IMR-90 (cell line): ENCODE measurements at regions not wholly inside any gene's neighbourhood (a gene's known extent, or its start where the extent isn't known, plus 50 kb on each side); places are given as distances from the start of the nearest gene placed in this dataset.

Experiments used
- ATAC-seq: fragments of 200-7000 bp; cut with Tn5 transposase; 2 replicates; pipeline ENCODE4 v1.9.1; 2020; ENCODE audit warnings: low read depth, mild to moderate bottlenecking, moderate library complexity
- BruUV-seq: library from RNA; stranded (reverse); fragments of 400-500 nt; replicated peaks from 2 replicates; lab custom pipeline; 2021; lab: Mats Ljungman, UMichigan
- CTCF ChIA-PET: fragments of 300-600 bp; formaldehyde crosslinking; extraction: SDS; loops from one replicate; lab custom pipeline; 2021; ENCODE audit warnings: antibody characterized with exemption; lab: Yijun Ruan, JAX
- POLR2A ChIA-PET: fragments of 300-600 bp; sonication (Branson Sonifier 250); formaldehyde crosslinking; loops from one replicate; lab custom pipeline; 2022; ENCODE audit warnings: antibody characterized with exemption; ENCODE audit not compliant: unreplicated experiment; lab: Charles Lee
- DNase-seq: peaks from one replicate; pipeline ENCODE4 v3.0.0; 2013
- H2AFZ ChIP-seq: replicated peaks from 2 replicates; pipeline ENCODE3; 2013; ENCODE audit warnings: low read length, mild to moderate bottlenecking; ENCODE audit not compliant: poor library complexity
- H2AK5ac ChIP-seq: 2 replicates; pipeline ENCODE4 v1.6.1; 2013; ENCODE audit warnings: low read depth, low read length, inconsistent platforms
- H2AK9ac ChIP-seq: replicated peaks from 2 replicates; pipeline ENCODE3; 2013; ENCODE audit warnings: mild to moderate bottlenecking, low read depth, low read length, moderate library complexity; ENCODE audit not compliant: poor library complexity
- H2BK120ac ChIP-seq: 2 replicates; pipeline ENCODE4 v1.6.1; 2013; ENCODE audit warnings: low read depth, low read length, inconsistent platforms
- H2BK15ac ChIP-seq: 3 replicates; pipeline ENCODE4 v1.6.1; 2013; ENCODE audit warnings: low read depth, low read length, inconsistent platforms
- H2BK20ac ChIP-seq: 2 replicates; pipeline ENCODE4 v1.6.1; 2013; ENCODE audit warnings: low read depth, mild to moderate bottlenecking, inconsistent platforms, low read length, moderate library complexity
- H2BK5ac ChIP-seq: 2 replicates; pipeline ENCODE4 v1.6.1; 2013; ENCODE audit warnings: mild to moderate bottlenecking, low read depth, low read length, inconsistent platforms; ENCODE audit not compliant: poor library complexity, severe bottlenecking
- H3K14ac ChIP-seq: replicated peaks from 2 replicates; pipeline ENCODE4 v1.6.1; 2013; ENCODE audit warnings: low read depth, low read length, inconsistent platforms
- H3K18ac ChIP-seq: 2 replicates; pipeline ENCODE4 v1.6.1; 2013; ENCODE audit warnings: low read depth, low read length, control low read depth
- H3K23ac ChIP-seq: 2 replicates; pipeline ENCODE4 v1.6.1; 2013; ENCODE audit warnings: low read depth, low read length, inconsistent platforms
- H3K27ac ChIP-seq: 2 replicates; pipeline ENCODE4 v1.5.1; 2013; ENCODE audit warnings: mild to moderate bottlenecking, control low read depth, low read length; ENCODE audit not compliant: insufficient read depth
- H3K27me3 ChIP-seq: 2 replicates; pipeline ENCODE4 v1.6.1; 2013; ENCODE audit warnings: low read length; ENCODE audit not compliant: control insufficient read depth, insufficient read depth
- H3K36me3 ChIP-seq: 2 replicates; pipeline ENCODE4 v1.6.1; 2013; ENCODE audit warnings: low read length, mixed read lengths; ENCODE audit not compliant: control insufficient read depth, insufficient read depth
- H3K4ac ChIP-seq: 2 replicates; pipeline ENCODE4 v1.6.1; 2013; ENCODE audit warnings: low read depth, low read length, inconsistent platforms
- H3K4me1 ChIP-seq: 2 replicates; pipeline ENCODE4 v1.6.1; 2013; ENCODE audit warnings: low read length, mixed read lengths; ENCODE audit not compliant: control insufficient read depth, insufficient read depth
- H3K4me2 ChIP-seq: 2 replicates; pipeline ENCODE4 v1.6.1; 2013; ENCODE audit warnings: low read depth, mild to moderate bottlenecking, control low read depth, low read length, moderate library complexity
- H3K4me3 ChIP-seq: 2 replicates; pipeline ENCODE4 v1.5.1; 2013; ENCODE audit warnings: low read depth, mild to moderate bottlenecking, control low read depth, low read length, moderate library complexity; ENCODE audit not compliant: insufficient read depth
- H3K56ac ChIP-seq: 2 replicates; pipeline ENCODE4 v1.6.1; 2013; ENCODE audit warnings: low read length, inconsistent platforms; ENCODE audit not compliant: insufficient read depth; ENCODE audit errors: extremely low read depth
- H3K79me1 ChIP-seq, 2 experiments: 2 replicates each; pipeline ENCODE4 v1.6.1; 2013; ENCODE audit warnings: low read length in 2 of 2, inconsistent platforms in 1 of 2, low read depth in 1 of 2
- H3K9ac ChIP-seq: 2 replicates; pipeline ENCODE4 v1.6.1; 2013; ENCODE audit warnings: low read depth, low read length, control low read depth
- H3K9me1 ChIP-seq: 2 replicates; pipeline ENCODE4 v1.6.1; 2013; ENCODE audit warnings: low read length, inconsistent platforms; ENCODE audit not compliant: insufficient read depth
- H3K9me3 ChIP-seq: 2 replicates; pipeline ENCODE4 v1.6.1; 2013; ENCODE audit warnings: low read length; ENCODE audit not compliant: control insufficient read depth, insufficient read depth
- H4K20me1 ChIP-seq: 2 replicates; pipeline ENCODE4 v1.6.1; 2013; ENCODE audit warnings: low read length, inconsistent platforms; ENCODE audit not compliant: insufficient read depth
- H4K5ac ChIP-seq: 2 replicates; pipeline ENCODE4 v1.6.1; 2013; ENCODE audit warnings: mild to moderate bottlenecking, low read depth, low read length, control low read depth
- H4K8ac ChIP-seq, 2 experiments: 2 replicates each; pipeline ENCODE4 v1.6.1; 2013; ENCODE audit warnings: low read depth in 2 of 2, low read length in 2 of 2, control low read depth in 1 of 2, inconsistent platforms in 1 of 2
- H4K91ac ChIP-seq: 2 replicates; pipeline ENCODE4 v1.6.1; 2013; ENCODE audit warnings: low read depth, low read length, inconsistent platforms; ENCODE audit not compliant: insufficient read depth
- BHLHE40 ChIP-seq: fragments of 150-350 bp; IDR thresholded peaks from 2 replicates; pipeline ENCODE4 v1.6.1; 2016; ENCODE audit warnings: mild to moderate bottlenecking, low read depth, low read length
- CEBPB ChIP-seq: IDR thresholded peaks from 2 replicates; pipeline ENCODE4 v1.6.1; 2012; ENCODE audit warnings: low read depth, low read length, improper control_type of control experiment
- CHD1 ChIP-seq: IDR thresholded peaks from 2 replicates; pipeline ENCODE4 v1.6.1; 2012; ENCODE audit warnings: low read depth, low read length, improper control_type of control experiment
- MAFK ChIP-seq: IDR thresholded peaks from 2 replicates; pipeline ENCODE4 v1.6.1; 2012; ENCODE audit warnings: low read depth, low read length, improper control_type of control experiment
- SMC3 ChIP-seq: fragments of 150-350 bp; IDR thresholded peaks from 2 replicates; pipeline ENCODE4 v1.6.1; 2016; ENCODE audit warnings: low read depth, mild to moderate bottlenecking, antibody characterized with exemption, low read length, moderate library complexity
- WGBS, 2 experiments: methylation state at CpG; one replicate each; pipeline versions ENCODE4 v1.1.5 to v1.1.7; 2013; ENCODE audit warnings: missing lambda C conversion rate in 2 of 2; ENCODE audit not compliant: insufficient read length in 1 of 2; ENCODE audit errors: extremely low coverage in 2 of 2; 5-methylcytosine and 5-hydroxymethylcytosine counted together
- dilution Hi-C: fragments of 300-500 bp; cut with HindIII; formaldehyde crosslinking; loops from one replicate; pipeline ENCODE4 v1.14.3; 2018; ENCODE audit warnings: low sequenced_read_pairs; ENCODE audit not compliant: unreplicated experiment
- in situ Hi-C: fragments of 300-500 bp; cut with MboI; formaldehyde crosslinking; loops from 3 replicates; pipeline ENCODE4 v1.14.3; 2019; ENCODE audit warnings: low sequenced_read_pairs, inconsistent platforms, mixed read lengths
- intact Hi-C: fragments of 100-400 bp; cut with micrococcal nuclease; formaldehyde crosslinking; loops from 2 replicates; pipeline ENCODE4 v1.10.0; 2022
- TF ChIP-seq, protein P1 (sequence below): conservative IDR thresholded peaks from 2 replicates; pipeline ENCODE4 v1.5.1; 2012; ENCODE audit warnings: mild to moderate bottlenecking, low read depth, low read length, improper control_type of control experiment

DNA sequence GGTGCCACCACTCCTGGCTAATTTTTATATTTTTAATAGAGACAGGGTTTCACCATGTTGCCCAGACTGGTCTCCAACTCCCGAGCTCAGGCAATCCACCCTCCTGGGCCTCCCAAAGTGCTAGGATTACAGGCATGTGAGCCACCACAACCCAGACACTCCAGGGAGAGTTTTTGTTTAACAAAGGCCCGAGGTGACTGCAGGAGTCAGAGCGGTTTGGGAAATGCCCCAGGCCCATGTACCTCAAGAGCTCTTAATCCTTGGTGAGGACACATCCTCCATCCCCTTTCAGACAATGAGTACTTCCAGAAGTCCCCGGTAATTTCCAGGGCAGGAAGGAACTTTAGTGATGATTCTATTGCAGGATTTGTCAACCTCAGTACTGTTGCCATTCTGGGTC is 176.0 kb downstream of the ESRRB start:
- no peak overlapping the region for H3K4ac ChIP-seq
- H4K5ac ChIP-seq, result no peak overlapping the region
- H3K79me1 ChIP-seq, result no peaks in the 10 kb centered on the region
- no peak overlapping the region for H4K91ac ChIP-seq
- no peak for ATAC-seq
- POLR2A ChIA-PET, result no interaction called here
- H3K56ac ChIP-seq, result no peak overlapping the region
- no peak overlapping the region for H2BK20ac ChIP-seq
- H3K4me3 ChIP-seq, result no peak overlapping the region
- no peak overlapping the region for H2AFZ ChIP-seq
- H3K4me1 ChIP-seq, result no peaks in the 10 kb centered on the region
- H2AK9ac ChIP-seq, result no peak overlapping the region
- H2AK5ac ChIP-seq, result no peak overlapping the region
- dilution Hi-C loops (no loop called here), intact Hi-C loops (no loop called here), in situ Hi-C loops (no loop called here)
- TF ChIP-seq, protein P1, sequence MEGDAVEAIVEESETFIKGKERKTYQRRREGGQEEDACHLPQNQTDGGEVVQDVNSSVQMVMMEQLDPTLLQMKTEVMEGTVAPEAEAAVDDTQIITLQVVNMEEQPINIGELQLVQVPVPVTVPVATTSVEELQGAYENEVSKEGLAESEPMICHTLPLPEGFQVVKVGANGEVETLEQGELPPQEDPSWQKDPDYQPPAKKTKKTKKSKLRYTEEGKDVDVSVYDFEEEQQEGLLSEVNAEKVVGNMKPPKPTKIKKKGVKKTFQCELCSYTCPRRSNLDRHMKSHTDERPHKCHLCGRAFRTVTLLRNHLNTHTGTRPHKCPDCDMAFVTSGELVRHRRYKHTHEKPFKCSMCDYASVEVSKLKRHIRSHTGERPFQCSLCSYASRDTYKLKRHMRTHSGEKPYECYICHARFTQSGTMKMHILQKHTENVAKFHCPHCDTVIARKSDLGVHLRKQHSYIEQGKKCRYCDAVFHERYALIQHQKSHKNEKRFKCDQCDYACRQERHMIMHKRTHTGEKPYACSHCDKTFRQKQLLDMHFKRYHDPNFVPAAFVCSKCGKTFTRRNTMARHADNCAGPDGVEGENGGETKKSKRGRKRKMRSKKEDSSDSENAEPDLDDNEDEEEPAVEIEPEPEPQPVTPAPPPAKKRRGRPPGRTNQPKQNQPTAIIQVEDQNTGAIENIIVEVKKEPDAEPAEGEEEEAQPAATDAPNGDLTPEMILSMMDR, result no peak
- no peak for TF ChIP-seq BHLHE40
- no peak for TF ChIP-seq MAFK
- TF ChIP-seq SMC3, result no peak
- TF ChIP-seq CEBPB, result no peak
- no peak for TF ChIP-seq CHD1
- no CpG with 5 or more reads among the region's 4 CpGs for WGBS, 2 experiments
- H3K9me1 ChIP-seq, result no peaks in the 10 kb centered on the region
- H2BK5ac ChIP-seq, result no peak overlapping the region
- no peaks in the 10 kb centered on the region for H3K9me3 ChIP-seq
- no peak overlapping the region for H3K4me2 ChIP-seq
- no TSS peak for BruUV-seq
- no peak overlapping the region for H2BK15ac ChIP-seq
- DNase-seq, result no peak
- no peak overlapping the region for H3K14ac ChIP-seq
- no peaks in the 10 kb centered on the region for H3K27me3 ChIP-seq
- no peaks in the 10 kb centered on the region for H4K20me1 ChIP-seq
- no peak overlapping the region for H3K23ac ChIP-seq
- no peak overlapping the region for H4K8ac ChIP-seq
- no peak overlapping the region for H3K27ac ChIP-seq
- H2BK120ac ChIP-seq, result no peak overlapping the region
- no peak overlapping the region for H3K18ac ChIP-seq
- H3K9ac ChIP-seq, result no peak overlapping the region
- H3K36me3 ChIP-seq, result no peaks in the 10 kb centered on the region
- CTCF ChIA-PET, result no interaction called here
